HEK293T (cell line): ENCODE measurements at regions not wholly inside any gene's neighbourhood (a gene's known extent, or its start where the extent isn't known, plus 50 kb on each side); places are given as distances from the start of the nearest gene placed in this dataset.

ENCODE experiments used
- CTBP1 ChIP-seq: fragments of 450-650 bp; IDR thresholded peaks from 2 replicates; pipeline ENCODE4 v1.6.1; 2016; ENCODE audit warnings: borderline replicate concordance
- FOXK2 ChIP-seq: fragments of 450-650 bp; IDR thresholded peaks from 2 replicates; pipeline ENCODE4 v1.6.1; 2016; ENCODE audit warnings: mild to moderate bottlenecking
- FOXM1 ChIP-seq: fragments of 450-650 bp; IDR thresholded peaks from 2 replicates; pipeline ENCODE4 v1.6.1; 2017; ENCODE audit warnings: mild to moderate bottlenecking, borderline replicate concordance
- L3MBTL2 ChIP-seq: fragments of 450-650 bp; conservative IDR thresholded peaks from 2 replicates; pipeline ENCODE4 v1.6.1; 2016; ENCODE audit warnings: mild to moderate bottlenecking
- SUZ12 ChIP-seq: fragments of 450-650 bp; IDR thresholded peaks from 2 replicates; pipeline ENCODE4 v1.6.1; 2016; ENCODE audit warnings: mild to moderate bottlenecking
- TARDBP ChIP-seq: fragments of 450-650 bp; IDR thresholded peaks from 2 replicates; pipeline ENCODE4 v1.6.1; 2016

DNA sequence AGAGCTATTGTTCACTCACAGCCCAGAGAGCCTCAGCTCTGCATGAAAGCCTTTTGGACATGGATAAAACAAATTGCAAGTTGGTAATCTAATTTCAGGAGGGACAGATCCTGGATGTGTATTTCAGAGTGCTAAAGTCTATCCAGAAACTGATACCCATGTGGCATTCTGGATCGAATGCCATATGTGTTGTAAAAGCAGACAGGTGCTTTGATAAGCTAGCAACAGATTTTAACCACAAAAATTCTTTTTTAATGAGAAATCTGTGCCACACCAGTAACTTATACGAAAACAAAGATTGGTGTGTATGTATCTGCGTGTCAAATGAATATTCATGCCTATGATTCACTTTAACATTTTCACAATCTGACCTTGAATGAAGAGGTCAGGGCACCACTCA, 936.6 kb upstream of the MAP3K7 start:
- TF ChIP-seq FOXK2: no peak
- TF ChIP-seq CTBP1: no peak
- no peak for TF ChIP-seq TARDBP
- no peak for TF ChIP-seq FOXM1
- no peak for TF ChIP-seq L3MBTL2
- TF ChIP-seq SUZ12: no peak
